ENCODE measurements at regions not wholly inside any gene's neighbourhood (a gene's known extent, or its start where the extent isn't known, plus 50 kb on each side); places are given as distances from the start of the nearest gene placed in this dataset.
"Not testable (repeated sequence)": the region's sequence is repeated elsewhere in the genome, so short reads cannot be mapped to it uniquely, and the experiment has no call there.

- no peak for DNase-seq
Observed at GRCh38 chr6:139888681-139889122, 514.3 kb upstream of the CITED2 start.

GRCh38 chr6:139887275-139887674 is 512.8 kb upstream of the CITED2 start:
- no peak for DNase-seq

- no peak for DNase-seq
Observed at GRCh38 chr6:139886396-139886795, 511.9 kb upstream of the CITED2 start.

GRCh38 chr6:139885909-139886308 is 511.5 kb upstream of the CITED2 start:
- no peak for DNase-seq

GRCh38 chr6:139883776-139884175 is 509.3 kb upstream of the CITED2 start:
- no peak for DNase-seq

GRCh38 chr6:139882977-139883728 is 508.7 kb upstream of the CITED2 start:
- DNase-seq: no peak

GRCh38 chr6:139882234-139882633 is 507.8 kb upstream of the CITED2 start:
- no peak for DNase-seq

- no peak for DNase-seq
Observed at GRCh38 chr6:139881728-139882211, 507.3 kb upstream of the CITED2 start.

GRCh38 chr6:139881236-139881635 is 506.8 kb upstream of the CITED2 start:
- DNase-seq: no peak

GRCh38 chr6:139879823-139880356 is 505.4 kb upstream of the CITED2 start:
- no peak for DNase-seq

- not testable (repeated sequence) for DNase-seq
Observed at GRCh38 chr6:139879241-139879640, 504.8 kb upstream of the CITED2 start.

GRCh38 chr6:139877828-139878405 is 503.5 kb upstream of the CITED2 start:
- DNase-seq: no peak

- no peak for DNase-seq
Observed at GRCh38 chr6:139872665-139873064, 498.2 kb upstream of the CITED2 start.

GRCh38 chr6:139871803-139872510 is 497.5 kb upstream of the CITED2 start:
- DNase-seq: no peak

- DNase-seq: no peak
Observed at GRCh38 chr6:139871165-139871710, 496.8 kb upstream of the CITED2 start.

GRCh38 chr6:139868576-139868975 is 494.1 kb upstream of the CITED2 start:
- DNase-seq: no peak

GRCh38 chr6:139863964-139864363 is 489.5 kb upstream of the CITED2 start:
- no peak for DNase-seq

GRCh38 chr6:139863346-139863745 is 488.9 kb upstream of the CITED2 start:
- DNase-seq: no peak

- DNase-seq: no peak
Observed at GRCh38 chr6:139862311-139862710, 487.9 kb upstream of the CITED2 start.

GRCh38 chr6:139860203-139860602 is 485.8 kb upstream of the CITED2 start:
- DNase-seq: no peak

- no peak for DNase-seq
Observed at GRCh38 chr6:139858429-139858828, 484.0 kb upstream of the CITED2 start.

GRCh38 chr6:139857143-139857542 is 482.7 kb upstream of the CITED2 start:
- DNase-seq: no peak
